ENCODE measurements at regions not wholly inside any gene's neighbourhood (a gene's known extent, or its start where the extent isn't known, plus 50 kb on each side); places are given as distances from the start of the nearest gene placed in this dataset.

DNA sequence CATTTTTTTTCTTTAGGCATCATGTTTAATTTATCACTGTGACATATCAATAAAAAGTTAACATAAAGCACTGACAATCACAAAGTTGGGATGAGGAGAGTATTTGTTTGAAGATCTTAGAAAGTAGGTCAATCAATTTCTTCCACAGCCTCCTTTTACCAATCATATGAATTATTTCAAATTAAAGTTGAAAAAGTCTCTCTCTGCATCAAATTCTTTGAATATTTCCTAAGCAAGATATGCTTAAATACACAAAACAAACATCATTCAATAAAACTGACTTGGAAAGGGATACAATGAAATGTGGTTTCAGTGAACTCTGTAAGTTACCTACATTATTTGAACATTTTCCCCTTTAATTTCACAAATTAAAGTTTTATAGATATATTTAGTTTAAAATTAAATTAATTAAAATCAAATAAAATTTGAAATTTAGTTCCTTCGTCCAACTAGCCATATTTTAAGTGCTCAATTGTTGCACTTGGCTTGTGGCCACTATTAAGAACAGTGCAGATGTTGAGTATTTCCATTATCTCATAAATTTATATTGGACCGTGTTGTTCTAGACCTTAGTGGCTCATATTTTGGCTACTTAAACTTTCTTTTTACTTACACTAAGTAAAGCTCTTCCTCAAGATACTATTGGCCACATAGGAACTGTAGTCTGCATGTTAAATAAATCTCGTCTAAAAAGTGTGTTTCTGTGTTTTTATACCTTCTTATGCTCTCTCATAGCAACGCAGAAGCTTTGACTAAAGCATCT is 949.7 kb upstream of the NUDT12 start:
- CTCF ChIA-PET, result interaction anchor here (0.5 to 1.1 kb wide), 2 partner anchors 13 to 15 kb away, joined by 3 read pairs; no protein-coding TSS in a partner anchor
- DNase-seq (ENCODE audit: low read depth, low spot score), result no peak
- no peak overlapping the region for H3K27ac ChIP-seq (ENCODE audit: low read depth, low read length)

DNA sequence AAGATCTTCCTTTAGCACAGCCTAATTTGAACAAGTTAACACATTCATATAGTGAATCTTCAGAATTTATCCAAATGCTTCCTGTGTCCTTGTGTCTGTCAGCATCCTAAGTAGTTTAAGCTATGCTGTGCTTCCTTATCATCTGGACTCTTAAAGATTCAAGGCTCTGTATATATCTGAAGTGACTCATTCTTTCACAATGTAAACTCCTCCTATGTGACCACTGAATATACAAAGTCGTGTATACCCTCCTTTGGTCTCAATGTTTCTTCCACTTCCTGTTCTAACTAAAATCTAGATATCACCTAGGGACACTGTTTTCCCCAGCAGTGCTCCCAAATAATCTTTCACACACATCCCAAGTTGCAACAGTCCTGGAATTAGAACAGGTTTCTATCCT is 935.7 kb upstream of the NUDT12 start:
- POLR2A ChIA-PET, result no interaction called here
- Histone ChIP-seq H3K4me3 (ENCODE audit: low read depth, low read length) (no peak overlapping the region), H3K27me3 (ENCODE audit: control insufficient read depth, insufficient read depth, low read length) (no peaks in the 10 kb centered on the region), H3K9me3 (ENCODE audit: control insufficient read depth, insufficient read depth, low read length) (no peaks in the 10 kb centered on the region), H3K27ac (ENCODE audit: low read depth, low read length) (no peak overlapping the region)
- TF ChIP-seq CTCF (IDR thresholded peaks at IDR 0.05; ENCODE audit: low read depth, low read length), result no peak
- CTCF ChIA-PET, result no interaction called here
- DNase-seq (ENCODE audit: low read depth, low spot score), result peak; percentile 52

More for the DNA sequence above, 949.7 kb upstream of the NUDT12 start:
- POLR2A ChIA-PET, result no interaction called here
- Histone ChIP-seq H3K27me3 (ENCODE audit: control insufficient read depth, insufficient read depth, low read length) (no peaks in the 10 kb centered on the region), H3K4me3 (ENCODE audit: low read depth, low read length) (no peak overlapping the region), H3K9me3 (ENCODE audit: control insufficient read depth, insufficient read depth, low read length) (peaks cover 2% of the 10 kb centered on the region; the same call in 1 of the 2 replicates)
- TF ChIP-seq CTCF (IDR thresholded peaks at IDR 0.05; ENCODE audit: low read depth, low read length), result no peak

DNA sequence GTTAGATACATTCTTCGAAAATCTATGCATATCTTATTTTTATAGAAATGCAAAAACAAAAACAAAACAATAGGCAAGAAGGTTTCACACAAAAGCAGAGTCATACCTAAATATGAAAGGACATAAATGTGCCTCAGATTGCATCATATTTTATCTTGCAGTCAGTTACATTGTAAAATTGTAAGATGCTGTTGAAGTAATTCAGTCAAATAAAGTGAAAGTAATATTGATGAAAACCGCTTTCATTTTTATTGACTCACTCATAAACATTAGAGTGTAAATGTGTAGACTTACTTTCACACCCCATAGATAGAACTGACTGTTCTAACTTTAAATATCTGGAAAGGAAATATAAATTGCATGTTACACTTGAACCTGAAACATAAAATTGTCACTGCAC is 931.5 kb upstream of the NUDT12 start:
- ChIA-PET CTCF (no interaction called here), POLR2A (no interaction called here)
- H3K27ac ChIP-seq (ENCODE audit: low read depth, low read length), result no peak overlapping the region
- H3K27me3 ChIP-seq (ENCODE audit: control insufficient read depth, insufficient read depth, low read length), result no peaks in the 10 kb centered on the region
- H3K4me3 ChIP-seq (ENCODE audit: low read depth, low read length), result no peak overlapping the region
- DNase-seq (ENCODE audit: low read depth, low spot score), result no peak
- H3K9me3 ChIP-seq (ENCODE audit: control insufficient read depth, insufficient read depth, low read length), result no peaks in the 10 kb centered on the region
- no peak for TF ChIP-seq CTCF (IDR thresholded peaks at IDR 0.05; ENCODE audit: low read depth, low read length)

GRCh38 chr5:104472811-104473210 is 910.2 kb upstream of the NUDT12 start:
- no peaks in the 10 kb centered on the region for H3K27me3 ChIP-seq (ENCODE audit: control insufficient read depth, insufficient read depth, low read length)
- no peak overlapping the region for H3K4me3 ChIP-seq (ENCODE audit: low read depth, low read length)
- TF ChIP-seq CTCF (IDR thresholded peaks at IDR 0.05; ENCODE audit: low read depth, low read length), result no peak
- CTCF ChIA-PET, result no interaction called here
- POLR2A ChIA-PET, result no interaction called here
- no peak overlapping the region for H3K27ac ChIP-seq (ENCODE audit: low read depth, low read length)
- DNase-seq (ENCODE audit: low read depth, low spot score), result no peak
- H3K9me3 ChIP-seq (ENCODE audit: control insufficient read depth, insufficient read depth, low read length), result no peaks in the 10 kb centered on the region

DNA sequence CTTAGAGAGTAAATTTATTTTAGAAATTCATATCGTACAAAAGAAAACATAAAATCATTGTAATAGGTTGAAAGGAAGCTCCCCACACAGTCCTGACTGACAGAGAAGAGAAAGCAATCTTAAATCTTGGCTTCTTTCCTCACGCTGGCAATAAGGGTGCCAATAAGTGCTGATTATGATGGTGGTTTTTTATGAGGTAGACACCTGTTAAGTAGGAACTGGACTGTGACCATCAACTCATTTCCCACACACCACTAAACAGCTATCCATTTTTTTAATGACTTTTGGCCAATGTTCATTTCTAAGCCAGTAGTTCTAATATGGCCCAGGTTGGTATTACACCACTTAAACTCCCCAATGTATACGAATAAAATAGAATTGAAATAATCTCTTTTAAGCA is 893.5 kb upstream of the NUDT12 start:
- CTCF ChIA-PET, result no interaction called here
- POLR2A ChIA-PET, result no interaction called here

More for the DNA sequence above, 893.5 kb upstream of the NUDT12 start:
- H3K4me3 ChIP-seq (ENCODE audit: low read depth, low read length), result no peak overlapping the region
- no peak for DNase-seq (ENCODE audit: low read depth, low spot score)
- no peak overlapping the region for H3K27ac ChIP-seq (ENCODE audit: low read depth, low read length)
- H3K9me3 ChIP-seq (ENCODE audit: control insufficient read depth, insufficient read depth, low read length), result no peaks in the 10 kb centered on the region; the same call in 1 of the 2 replicates
- H3K27me3 ChIP-seq (ENCODE audit: control insufficient read depth, insufficient read depth, low read length), result no peaks in the 10 kb centered on the region
- no peak for TF ChIP-seq CTCF (IDR thresholded peaks at IDR 0.05; ENCODE audit: low read depth, low read length)
